ENCODE measurements at regions not wholly inside any gene's neighbourhood (a gene's known extent, or its start where the extent isn't known, plus 50 kb on each side); places are given as distances from the start of the nearest gene placed in this dataset.

- TF ChIP-seq EZH2phosphoT487 (IDR thresholded peaks at IDR 0.05; ENCODE audit: borderline replicate concordance), result no peak
- no peak for TF ChIP-seq CTCF (conservative IDR thresholded peaks at IDR 0.05; ENCODE audit: low read length)
Measured at GRCh38 chr3:162236949-162237348, 740.3 kb downstream of the OTOL1 start.

Data from Loucy (cell line).